Keratinocyte (primary cell): ENCODE measurements at regions not wholly inside any gene's neighbourhood (a gene's known extent, or its start where the extent isn't known, plus 50 kb on each side); places are given as distances from the start of the nearest gene placed in this dataset.

Source experiments
- DNase-seq: peaks from one replicate; pipeline ENCODE4 v3.0.0-alpha.2; 2011; ENCODE audit warnings: low read depth, missing footprints, low spot score
- FAIRE-seq: peaks from 2 replicates; lab custom pipeline; 2011; peaks lifted over from hg19 to GRCh38; lab: Jason Lieb, UNC
- H2AFZ ChIP-seq: 2 replicates; pipeline ENCODE4 v1.6.0; 2012; ENCODE audit warnings: low read length, control low read depth, inconsistent platforms; ENCODE audit not compliant: control insufficient read depth
- H3K27ac ChIP-seq: 2 replicates; pipeline ENCODE4 v1.5.1; 2011; ENCODE audit warnings: low read length; ENCODE audit not compliant: control insufficient read depth, insufficient read depth
- H3K27me3 ChIP-seq: 3 replicates; pipeline ENCODE4 v1.6.0; 2011; ENCODE audit warnings: low read length; ENCODE audit not compliant: control insufficient read depth, insufficient read depth; ENCODE audit errors: extremely low read depth
- H3K36me3 ChIP-seq, 2 experiments: 2 replicates in 1 of 2; 3 replicates in 1 of 2; pipeline ENCODE4 v1.5.1; 2011; ENCODE audit warnings: low read length in 2 of 2, mild to moderate bottlenecking in 1 of 2; ENCODE audit not compliant: control insufficient read depth in 2 of 2, insufficient read depth in 2 of 2; ENCODE audit errors: extremely low read depth in 1 of 2
- H3K4me1 ChIP-seq: 3 replicates; pipeline ENCODE4 v1.5.1; 2011; ENCODE audit warnings: low read length; ENCODE audit not compliant: control insufficient read depth, insufficient read depth; ENCODE audit errors: extremely low read depth
- H3K4me2 ChIP-seq: 3 replicates; pipeline ENCODE4 v1.6.0; 2011; ENCODE audit warnings: low read depth, low read length; ENCODE audit not compliant: control insufficient read depth, insufficient read depth; ENCODE audit errors: extremely low read depth
- H3K4me3 ChIP-seq, 3 experiments: fragments of 200-600 bp in 1 of 3; sonication (generic) in 1 of 3; 2 replicates in 2 of 3; 3 replicates in 1 of 3; pipeline ENCODE4 v1.5.1; 2011 to 2016; ENCODE audit warnings: low read length in 3 of 3, mild to moderate bottlenecking in 3 of 3, control low read depth in 2 of 3, inconsistent platforms in 1 of 3, low read depth in 1 of 3, mixed read lengths in 1 of 3, mixed run types in 1 of 3, moderate library complexity in 1 of 3; ENCODE audit not compliant: control insufficient read depth in 2 of 3, insufficient read depth in 2 of 3; ENCODE audit errors: extremely low read depth in 1 of 3
- H3K79me2 ChIP-seq: 2 replicates; pipeline ENCODE4 v1.6.0; 2012; ENCODE audit warnings: low read length; ENCODE audit not compliant: control insufficient read depth, insufficient read depth
- H3K9ac ChIP-seq: 3 replicates; pipeline ENCODE4 v1.6.0; 2011; ENCODE audit warnings: low read length; ENCODE audit not compliant: control insufficient read depth, insufficient read depth; ENCODE audit errors: extremely low read depth
- H3K9me1 ChIP-seq: 3 replicates; pipeline ENCODE4 v1.6.0; 2011; ENCODE audit warnings: low read length; ENCODE audit not compliant: control insufficient read depth, insufficient read depth; ENCODE audit errors: extremely low read depth
- H3K9me3 ChIP-seq: 2 replicates; pipeline ENCODE4 v1.5.1; 2012; ENCODE audit warnings: low read depth, low read length; ENCODE audit not compliant: control insufficient read depth
- H4K20me1 ChIP-seq: 3 replicates; pipeline ENCODE4 v1.6.0; 2011; ENCODE audit warnings: low read length; ENCODE audit not compliant: control insufficient read depth, insufficient read depth; ENCODE audit errors: extremely low read depth
- CTCF ChIP-seq, 3 experiments: IDR thresholded peaks in 1 of 3; conservative IDR thresholded peaks in 1 of 3; optimal IDR thresholded peaks in 1 of 3; 2 replicates in 2 of 3; 3 replicates in 1 of 3; pipeline versions ENCODE3 to v1.5.1; 2011; ENCODE audit warnings: low read length in 3 of 3, mild to moderate bottlenecking in 3 of 3, moderate library complexity in 2 of 3, control low read depth in 1 of 3, inconsistent platforms in 1 of 3; ENCODE audit not compliant: insufficient read depth in 2 of 3; ENCODE audit errors: extremely low read depth in 1 of 3
- EZH2 ChIP-seq: IDR thresholded peaks from one replicate; pipeline ENCODE4 v1.6.1; 2012; ENCODE audit warnings: inconsistent platforms, mild to moderate bottlenecking, low read length, moderate library complexity
- dilution Hi-C: fragments of 300-500 bp; cut with MboI; formaldehyde crosslinking; loops from one replicate; pipeline ENCODE4 v1.7.0; 2020; ENCODE audit warnings: low sequenced_read_pairs; ENCODE audit not compliant: extremely low pct_ligation_motif_present

GRCh38 chr1:199157494-199157893, 518.7 kb downstream of the PTPRC start:
- H3K27me3 ChIP-seq, result no peaks in the 10 kb centered on the region
- H3K9ac ChIP-seq, result no peak overlapping the region
- H3K79me2 ChIP-seq, result no peaks in the 10 kb centered on the region
- no peaks in the 10 kb centered on the region for H3K4me1 ChIP-seq
- no peaks in the 10 kb centered on the region for H4K20me1 ChIP-seq
- dilution Hi-C loops, result no loop called here
- H3K9me1 ChIP-seq, result no peaks in the 10 kb centered on the region
- no peak for DNase-seq
- no peak overlapping the region for H3K27ac ChIP-seq
- no peak for FAIRE-seq
- no peak overlapping the region for H3K4me2 ChIP-seq
- no peaks in the 10 kb centered on the region for H3K36me3 ChIP-seq
- no peak overlapping the region for H3K4me3 ChIP-seq
- TF ChIP-seq CTCF (optimal IDR thresholded peaks at IDR 0.05 in 1 of 3, IDR thresholded peaks at IDR 0.05 in 1 of 3, conservative IDR thresholded peaks at IDR 0.05 in 1 of 3; ENCODE audit: extremely low read depth in 1 of 3, insufficient read depth in 2 of 3, low read length in 3 of 3), result no peak
- no peak for TF ChIP-seq EZH2
- no peaks in the 10 kb centered on the region for H3K9me3 ChIP-seq
- H2AFZ ChIP-seq, result no peak overlapping the region

DNA sequence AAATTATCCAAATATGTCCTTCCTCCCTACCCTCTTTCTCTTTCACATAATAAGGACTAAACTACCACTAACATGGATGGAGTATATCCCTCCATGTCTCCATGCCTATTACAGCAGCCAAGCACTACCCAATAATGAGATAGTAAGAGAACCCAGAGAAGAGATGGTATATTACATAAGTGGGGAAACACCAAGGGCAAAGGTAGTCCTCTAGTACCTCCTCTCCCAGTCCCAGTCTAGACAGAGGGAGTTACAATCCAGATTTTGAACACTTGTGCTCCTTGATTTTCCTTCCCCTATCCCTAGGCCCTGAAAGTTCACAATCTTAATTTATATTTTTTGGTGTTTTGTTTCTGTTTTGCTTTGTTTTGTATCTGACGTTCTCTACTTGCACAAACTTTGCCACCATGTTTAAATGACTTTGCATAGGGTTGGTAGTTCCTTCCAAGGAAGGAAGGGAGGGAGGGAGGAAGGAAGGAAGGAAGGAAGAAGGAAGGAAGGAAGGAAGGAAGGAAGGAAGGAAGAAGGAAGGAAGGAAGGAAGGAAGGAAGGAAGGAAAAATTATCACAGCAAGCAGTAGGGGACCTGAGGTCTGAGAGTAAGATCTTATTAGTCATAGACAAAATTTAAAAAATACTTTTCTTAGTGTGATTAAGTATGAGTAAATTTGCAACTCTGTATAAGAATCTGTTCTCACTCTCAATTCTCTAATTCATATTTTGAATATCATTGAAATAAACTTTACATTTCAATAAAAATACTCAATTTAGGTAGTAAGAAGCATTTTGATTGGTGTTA, 521.9 kb downstream of the PTPRC start:
- no peaks in the 10 kb centered on the region for H3K9me3 ChIP-seq
- H3K79me2 ChIP-seq, result no peaks in the 10 kb centered on the region
- no peak for TF ChIP-seq EZH2
- TF ChIP-seq CTCF (optimal IDR thresholded peaks at IDR 0.05 in 1 of 3, IDR thresholded peaks at IDR 0.05 in 1 of 3, conservative IDR thresholded peaks at IDR 0.05 in 1 of 3; ENCODE audit: extremely low read depth in 1 of 3, insufficient read depth in 2 of 3, low read length in 3 of 3), result no peak
- no peak overlapping the region for H3K4me2 ChIP-seq
- no peak for DNase-seq
- no peak overlapping the region for H2AFZ ChIP-seq
- dilution Hi-C loops, result no loop called here
- H3K27ac ChIP-seq, result no peak overlapping the region
- H3K4me1 ChIP-seq, result no peaks in the 10 kb centered on the region
- no peaks in the 10 kb centered on the region for H3K9me1 ChIP-seq
- no peak overlapping the region for H3K4me3 ChIP-seq
- FAIRE-seq, result no peak
- no peaks in the 10 kb centered on the region for H3K27me3 ChIP-seq
- no peak overlapping the region for H3K9ac ChIP-seq
- no peaks in the 10 kb centered on the region for H3K36me3 ChIP-seq
- H4K20me1 ChIP-seq, result no peaks in the 10 kb centered on the region
